Karpas-422 (cell line): ENCODE measurements at regions not wholly inside any gene's neighbourhood (a gene's known extent, or its start where the extent isn't known, plus 50 kb on each side); places are given as distances from the start of the nearest gene placed in this dataset.
"Not testable (repeated sequence)": the region's sequence is repeated elsewhere in the genome, so short reads cannot be mapped to it uniquely, and the experiment has no call there.

Experiments
- DNase-seq: peaks from one replicate; pipeline ENCODE4 v3.0.0-alpha.2; 2015
- H2AFZ ChIP-seq: fragments of 200-600 bp; sonication (generic); 2 replicates; pipeline ENCODE4 v1.6.1; 2014; ENCODE audit warnings: antibody characterized with exemption, low read length, mixed read lengths
- H3K27ac ChIP-seq: fragments of 200-600 bp; sonication (generic); 2 replicates; pipeline ENCODE4 v1.5.1; 2014; ENCODE audit warnings: mild to moderate bottlenecking, low read length, moderate library complexity
- H3K27me3 ChIP-seq: fragments of 200-600 bp; sonication (generic); 2 replicates; pipeline ENCODE4 v1.6.1; 2014; ENCODE audit warnings: low read length, mixed read lengths
- H3K36me3 ChIP-seq: fragments of 200-600 bp; sonication (generic); 2 replicates; pipeline ENCODE4 v1.6.1; 2014; ENCODE audit warnings: low read length, mixed read lengths; ENCODE audit not compliant: insufficient read depth
- H3K4me1 ChIP-seq: fragments of 200-600 bp; sonication (generic); 2 replicates; pipeline ENCODE4 v1.6.1; 2014; ENCODE audit warnings: mild to moderate bottlenecking, low read length, mixed read lengths
- H3K4me2 ChIP-seq: fragments of 200-600 bp; sonication (generic); 2 replicates; pipeline ENCODE4 v1.6.1; 2014; ENCODE audit warnings: low read length, low read depth, mild to moderate bottlenecking; ENCODE audit not compliant: poor library complexity, severe bottlenecking
- H3K4me3 ChIP-seq: fragments of 200-600 bp; sonication (generic); 2 replicates; pipeline ENCODE4 v1.5.1; 2014; ENCODE audit warnings: mild to moderate bottlenecking, antibody characterized with exemption, low read length, mixed read lengths
- H3K79me2 ChIP-seq: fragments of 200-600 bp; sonication (generic); 2 replicates; pipeline ENCODE4 v1.6.1; 2014; ENCODE audit warnings: mild to moderate bottlenecking, low read length, mixed read lengths
- H3K9ac ChIP-seq: fragments of 200-600 bp; sonication (generic); 2 replicates; pipeline ENCODE4 v1.6.0; 2014; ENCODE audit warnings: low read length
- H3K9me2 ChIP-seq: fragments of 200-600 bp; sonication (generic), shearing (Covaris generic); replicated peaks from 2 replicates; pipeline ENCODE4 v1.6.0; 2014; ENCODE audit warnings: mild to moderate bottlenecking, low read length, moderate library complexity; ENCODE audit not compliant: insufficient read depth
- H3K9me3 ChIP-seq: fragments of 300-700, 200-600 bp; sonication (generic); 2 replicates; pipeline ENCODE4 v1.6.1; 2014; ENCODE audit warnings: low read length, mixed read lengths
- H4K20me1 ChIP-seq: fragments of 200-600 bp; sonication (generic); 2 replicates; pipeline ENCODE4 v1.6.1; 2014; ENCODE audit warnings: mild to moderate bottlenecking, antibody characterized with exemption, low read length, low read depth; ENCODE audit not compliant: insufficient read depth

DNA sequence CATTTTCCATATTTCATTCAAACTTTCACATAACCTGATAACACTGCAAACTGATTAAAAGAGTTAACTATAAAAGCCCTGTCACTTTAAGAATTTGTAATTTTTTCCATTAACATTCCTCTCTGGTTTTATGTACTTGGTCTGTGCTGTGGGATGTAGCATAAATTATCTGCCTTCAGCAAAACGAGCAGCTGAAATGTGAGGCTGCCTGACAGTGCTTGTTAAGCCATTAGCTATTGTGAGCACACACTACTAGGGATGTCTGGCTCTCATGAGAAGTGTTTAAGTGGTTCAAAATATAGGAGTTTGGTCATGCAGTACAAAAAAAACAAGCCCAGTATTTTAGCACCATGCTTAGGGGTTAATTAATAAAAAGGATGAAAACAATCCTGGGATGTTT, 63.0 kb downstream of the HOXA1 start:
- Histone ChIP-seq H3K9me2 (no peaks in the 10 kb centered on the region), H3K36me3 (no peaks in the 10 kb centered on the region), H3K9me3 (no peaks in the 10 kb centered on the region), H3K27me3 (no peaks in the 10 kb centered on the region), H2AFZ (no peak overlapping the region), H3K79me2 (no peaks in the 10 kb centered on the region), H3K9ac (no peak overlapping the region), H3K4me3 (no peak overlapping the region), H4K20me1 (no peaks in the 10 kb centered on the region), H3K27ac (no peak overlapping the region), H3K4me2 (no peak overlapping the region), H3K4me1 (peaks cover 15% of the 10 kb centered on the region)
- no peak for DNase-seq

DNA sequence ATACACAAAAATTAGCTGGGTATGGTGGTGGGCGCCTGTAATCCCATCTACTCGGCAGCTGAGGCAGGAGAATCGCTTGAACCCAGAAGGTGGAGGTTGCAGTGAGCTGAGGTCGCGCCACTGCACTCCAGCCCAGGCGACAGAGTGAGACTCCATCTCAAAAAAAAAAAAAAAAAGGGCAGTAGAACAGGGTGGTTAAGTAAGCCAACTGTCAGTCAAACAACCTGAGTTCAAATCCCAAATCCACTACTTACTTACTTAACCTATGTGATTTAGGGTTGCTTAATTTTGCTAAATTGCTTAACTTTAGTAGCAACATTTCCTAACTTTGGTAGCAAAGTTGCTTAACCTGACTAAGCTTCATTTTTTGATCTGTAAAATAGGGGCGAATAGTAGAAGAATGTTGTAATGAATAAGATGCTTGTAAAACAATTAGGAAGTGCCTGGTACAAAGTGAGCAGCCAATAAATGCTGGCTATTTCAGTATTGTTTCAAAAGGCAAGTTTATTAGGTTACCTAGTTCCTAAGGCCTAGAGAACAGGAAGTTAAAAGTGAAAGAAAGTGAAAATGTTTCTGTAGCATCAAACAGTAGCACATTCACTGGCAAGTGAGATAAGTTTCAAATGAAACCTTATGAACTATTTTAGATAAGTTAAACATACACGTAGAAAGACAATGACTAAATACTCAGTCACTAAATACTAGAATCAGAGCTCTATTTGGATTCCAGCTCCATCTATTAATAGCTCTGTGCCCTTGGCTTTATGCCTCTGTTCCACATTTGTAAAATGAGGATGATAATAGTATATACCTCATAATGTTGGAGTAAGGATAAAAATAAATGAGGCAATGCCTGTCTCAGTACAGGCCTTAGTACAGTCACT, 64.3 kb downstream of the HOXA1 start:
- no peak overlapping the region for H3K4me3 ChIP-seq
- peak overlapping the region; percentile 96 for H2AFZ ChIP-seq
- DNase-seq, result peak; percentile 51
- H3K4me1 ChIP-seq, result peaks cover 15% of the 10 kb centered on the region
- no peaks in the 10 kb centered on the region for H3K27me3 ChIP-seq
- H4K20me1 ChIP-seq, result no peaks in the 10 kb centered on the region
- peak overlapping the region; percentile 31 for H3K4me2 ChIP-seq
- no peaks in the 10 kb centered on the region for H3K9me2 ChIP-seq
- H3K27ac ChIP-seq, result no peak overlapping the region
- H3K36me3 ChIP-seq, result no peaks in the 10 kb centered on the region
- H3K79me2 ChIP-seq, result no peaks in the 10 kb centered on the region
- H3K9ac ChIP-seq, result no peak overlapping the region
- H3K9me3 ChIP-seq, result no peaks in the 10 kb centered on the region

DNA sequence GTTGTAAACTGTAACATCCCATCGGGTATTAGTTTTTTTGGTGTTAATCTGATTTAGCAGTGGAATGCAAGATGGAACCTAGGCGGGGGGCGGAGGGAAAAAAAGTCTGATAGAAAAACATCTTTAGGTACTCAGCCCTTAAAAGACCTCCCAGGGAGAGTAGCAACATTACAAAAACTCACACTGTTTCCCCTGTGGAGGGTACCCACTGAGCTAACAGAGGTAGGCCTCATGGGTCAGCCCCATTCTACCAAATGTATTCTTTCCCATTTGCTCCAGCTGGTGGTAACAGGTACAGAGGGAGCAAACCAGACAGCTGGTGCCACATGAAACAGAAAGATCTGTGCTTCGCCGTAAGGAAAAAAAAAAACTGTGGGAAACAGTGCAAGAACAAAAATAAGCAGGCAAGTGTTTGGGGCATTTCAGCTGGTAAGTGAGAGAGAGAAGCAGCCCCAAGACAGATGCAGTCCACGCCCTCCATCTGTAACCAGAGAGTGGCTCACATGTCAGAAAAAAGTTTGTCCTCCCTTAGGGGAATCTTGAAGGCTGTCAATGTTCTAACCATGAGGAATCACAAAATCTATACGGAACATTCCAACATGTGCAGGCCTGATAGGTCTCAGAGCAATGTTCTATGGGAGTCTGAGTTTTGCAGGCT, 65.3 kb downstream of the HOXA1 start:
- Histone ChIP-seq H3K79me2 (no peaks in the 10 kb centered on the region), H3K4me2 (no peak overlapping the region), H3K4me1 (peaks cover 15% of the 10 kb centered on the region), H3K9ac (no peak overlapping the region), H3K36me3 (no peaks in the 10 kb centered on the region), H3K27me3 (no peaks in the 10 kb centered on the region), H3K9me2 (no peaks in the 10 kb centered on the region), H3K27ac (no peak overlapping the region), H2AFZ (no peak overlapping the region), H3K4me3 (no peak overlapping the region), H4K20me1 (no peaks in the 10 kb centered on the region), H3K9me3 (no peaks in the 10 kb centered on the region)
- no peak for DNase-seq

DNA sequence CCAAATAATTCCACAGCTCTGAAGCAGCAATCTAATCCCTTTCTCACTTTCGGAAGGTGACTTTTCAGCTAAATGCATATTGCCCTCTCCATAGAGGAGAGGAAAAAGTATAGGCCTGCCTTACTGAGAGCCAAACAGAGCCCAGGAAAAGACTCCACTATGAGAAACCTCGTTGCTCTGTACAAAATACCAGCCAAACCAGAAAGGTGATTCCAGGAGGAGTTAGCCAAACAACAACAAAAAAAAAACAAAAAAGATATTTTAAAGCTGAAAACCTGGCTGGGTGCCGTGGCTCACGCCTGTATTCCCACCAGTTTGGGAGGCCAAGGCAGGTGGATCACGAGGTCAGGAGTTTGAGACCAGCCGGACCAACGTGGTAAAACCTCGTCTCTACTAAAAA, 70.5 kb downstream of the HOXA1 start:
- H3K4me1 ChIP-seq, result no peaks in the 10 kb centered on the region
- H3K27me3 ChIP-seq, result no peaks in the 10 kb centered on the region
- no peak overlapping the region for H3K27ac ChIP-seq
- no peak overlapping the region for H3K9ac ChIP-seq
- H3K9me2 ChIP-seq, result no peaks in the 10 kb centered on the region
- H3K4me3 ChIP-seq, result no peak overlapping the region
- H3K36me3 ChIP-seq, result no peaks in the 10 kb centered on the region
- no peaks in the 10 kb centered on the region for H4K20me1 ChIP-seq
- no peak overlapping the region for H2AFZ ChIP-seq
- H3K9me3 ChIP-seq, result no peaks in the 10 kb centered on the region
- DNase-seq, result no peak
- no peak overlapping the region for H3K4me2 ChIP-seq
- no peaks in the 10 kb centered on the region for H3K79me2 ChIP-seq

DNA sequence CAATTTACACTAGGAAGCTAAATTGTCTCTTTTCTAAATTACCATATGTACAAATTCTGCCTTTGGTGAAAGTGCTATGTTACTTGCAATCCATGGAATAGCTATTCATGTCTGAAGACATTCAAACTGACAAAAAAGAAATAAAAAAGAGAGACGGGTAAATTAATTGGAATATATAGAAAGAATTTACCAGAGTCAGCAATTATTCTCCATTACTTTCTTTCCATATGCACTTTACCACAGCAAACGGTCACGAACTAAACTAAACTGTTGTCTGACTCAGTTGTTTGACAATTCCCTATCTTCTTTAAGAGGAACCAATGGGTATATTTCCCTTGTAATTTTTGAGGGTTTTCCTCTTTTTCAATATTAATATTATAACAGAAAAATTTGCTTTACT, 85.7 kb downstream of the HOXA1 start:
- H3K4me2 ChIP-seq, result no peak overlapping the region
- H3K79me2 ChIP-seq, result no peaks in the 10 kb centered on the region
- no peak overlapping the region for H3K27ac ChIP-seq
- H3K9me3 ChIP-seq, result no peaks in the 10 kb centered on the region
- DNase-seq, result no peak
- H3K9ac ChIP-seq, result no peak overlapping the region
- no peaks in the 10 kb centered on the region for H3K9me2 ChIP-seq
- no peaks in the 10 kb centered on the region for H3K36me3 ChIP-seq
- no peaks in the 10 kb centered on the region for H4K20me1 ChIP-seq
- H3K27me3 ChIP-seq, result peaks cover 3% of the 10 kb centered on the region; the same call in 1 of the 2 replicates
- no peak overlapping the region for H3K4me3 ChIP-seq
- no peak overlapping the region for H2AFZ ChIP-seq
- H3K4me1 ChIP-seq, result no peaks in the 10 kb centered on the region

DNA sequence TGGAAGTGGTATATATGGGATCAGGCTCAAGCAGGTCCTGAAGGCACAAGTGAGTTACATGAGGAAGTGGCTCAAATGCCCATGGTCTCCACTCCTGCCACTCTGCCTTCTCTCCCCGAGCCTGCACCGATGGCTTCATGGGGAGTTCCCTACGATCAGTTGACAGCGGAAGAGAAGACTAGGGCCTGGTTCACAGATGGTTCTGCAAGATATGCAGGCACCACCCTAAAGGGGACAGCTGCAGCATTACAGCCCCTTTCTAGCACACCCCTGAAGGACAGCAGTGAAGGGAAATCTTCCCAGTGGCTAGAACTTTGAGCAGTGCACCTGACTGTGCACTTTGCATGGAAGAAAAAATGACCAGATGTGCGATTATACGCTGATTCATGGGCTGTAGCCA, 95.3 kb downstream of the HOXA1 start:
- Histone ChIP-seq H3K4me2 (no peak overlapping the region), H3K4me3 (no peak overlapping the region), H3K36me3 (no peaks in the 10 kb centered on the region), H3K4me1 (no peaks in the 10 kb centered on the region), H4K20me1 (no peaks in the 10 kb centered on the region), H3K9me2 (no peaks in the 10 kb centered on the region), H3K9me3 (no peaks in the 10 kb centered on the region), H3K27me3 (no peaks in the 10 kb centered on the region), H2AFZ (no peak overlapping the region), H3K9ac (no peak overlapping the region), H3K27ac (no peak overlapping the region), H3K79me2 (no peaks in the 10 kb centered on the region)
- DNase-seq, result no peak

DNA sequence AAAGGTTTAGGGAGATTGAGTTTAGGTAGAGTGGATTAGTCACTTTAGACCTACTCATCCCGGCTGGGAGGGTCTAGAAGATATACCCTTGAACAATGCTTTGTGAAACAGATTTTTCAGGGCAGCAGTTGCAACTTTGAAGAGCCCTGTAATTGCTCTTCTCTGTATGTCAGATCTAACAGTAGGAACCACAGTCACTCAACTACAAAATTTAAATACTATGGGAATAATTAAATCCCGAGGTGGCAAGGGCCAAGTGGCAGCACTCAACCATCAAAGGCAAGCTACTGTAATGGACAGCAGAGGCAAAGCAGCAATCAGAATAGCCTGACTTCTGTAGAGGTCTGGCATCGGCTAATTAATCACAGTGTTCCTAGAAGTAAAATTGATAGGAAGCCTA, 97.5 kb downstream of the HOXA1 start:
- not testable (repeated sequence) for H3K4me1 ChIP-seq, H4K20me1 ChIP-seq, H3K4me2 ChIP-seq

DNA sequence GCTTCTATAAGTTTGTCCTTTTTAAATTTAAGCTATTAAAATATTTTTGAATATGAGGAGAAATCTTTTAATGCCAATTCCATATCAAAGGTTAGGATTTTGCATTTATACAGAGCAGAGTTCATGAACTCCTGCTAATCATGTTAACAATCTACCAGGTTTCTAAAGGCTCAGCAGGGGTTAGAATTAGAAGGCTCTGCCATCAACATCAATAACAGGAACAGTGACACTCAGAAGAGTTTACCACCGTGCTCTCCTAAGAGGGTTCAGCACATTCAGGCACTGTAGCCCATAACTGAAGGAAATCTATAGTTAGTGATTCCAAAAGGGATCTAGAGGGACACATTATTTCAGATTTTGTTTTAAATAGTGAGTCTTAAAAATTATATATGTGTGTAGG, 100.1 kb downstream of the HOXA1 start:
- Histone ChIP-seq H3K27ac (no peak overlapping the region), H3K79me2 (no peaks in the 10 kb centered on the region), H3K9ac (no peak overlapping the region), H3K4me3 (no peak overlapping the region), H3K27me3 (no peaks in the 10 kb centered on the region), H2AFZ (no peak overlapping the region), H4K20me1 (no peaks in the 10 kb centered on the region), H3K36me3 (no peaks in the 10 kb centered on the region), H3K9me3 (no peaks in the 10 kb centered on the region), H3K9me2 (no peaks in the 10 kb centered on the region), H3K4me2 (no peak overlapping the region), H3K4me1 (no peaks in the 10 kb centered on the region)
- no peak for DNase-seq

More for the DNA sequence above, 97.5 kb downstream of the HOXA1 start:
- H3K79me2 ChIP-seq, H3K9me3 ChIP-seq, H3K27ac ChIP-seq, DNase-seq, H3K9me2 ChIP-seq, H3K27me3 ChIP-seq, H2AFZ ChIP-seq, H3K4me3 ChIP-seq, H3K36me3 ChIP-seq, H3K9ac ChIP-seq: not testable (repeated sequence)
